ENCODE measurements at regions not wholly inside any gene's neighbourhood (a gene's known extent, or its start where the extent isn't known, plus 50 kb on each side); places are given as distances from the start of the nearest gene placed in this dataset.

DNA sequence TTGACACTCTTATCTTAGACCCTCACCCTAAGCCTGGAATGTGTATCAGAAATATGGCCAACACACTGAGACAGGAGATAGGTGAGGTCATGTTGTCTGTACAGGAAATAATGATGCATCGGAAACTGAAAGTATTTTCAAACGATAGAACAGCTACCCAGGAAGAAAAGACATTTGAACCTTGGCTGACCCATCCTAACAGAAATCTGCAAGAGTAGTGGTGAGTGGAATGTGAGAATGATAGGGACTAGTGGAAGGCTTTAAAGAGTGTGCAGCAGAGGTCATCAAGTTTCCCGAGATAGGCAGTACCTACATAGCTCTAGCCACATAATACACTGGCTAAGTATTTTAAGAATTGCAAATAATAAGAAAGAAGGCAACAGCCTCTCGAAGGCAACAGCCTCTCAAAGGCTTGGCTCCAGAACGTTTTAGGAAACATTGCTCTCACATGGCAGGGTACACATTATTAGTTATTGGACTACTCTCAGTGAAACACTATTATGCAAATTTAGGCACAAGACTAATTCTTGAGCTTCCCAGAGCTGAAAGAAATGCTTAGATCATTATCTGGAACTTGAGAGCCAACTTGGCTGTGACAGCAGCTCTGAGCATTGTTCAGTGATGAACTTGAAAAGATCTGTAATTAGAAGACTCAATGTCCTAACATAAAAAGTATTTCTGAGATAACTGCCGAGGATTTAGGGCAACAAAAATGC is 133.1 kb upstream of the FBXL7 start:
- BruUV-seq (replicated peaks): no TSS peak
- no peak overlapping the region for H3K9ac ChIP-seq (ENCODE audit: insufficient read depth in 1 of 2, low read depth in 2 of 2, low read length in 2 of 2)
- POLR2A ChIA-PET: no interaction called here
- no peaks in the 10 kb centered on the region for H4K20me1 ChIP-seq (replicated peaks; ENCODE audit: control insufficient read depth, insufficient read depth, low read length)
- H3K27ac ChIP-seq (ENCODE audit: extremely low read depth, low read depth, low read length): no peak overlapping the region
- no peaks in the 10 kb centered on the region for H3K4me1 ChIP-seq (replicated peaks in 1 of 2; ENCODE audit: control insufficient read depth in 2 of 2, insufficient read depth in 2 of 2, low read length in 2 of 2)
- 0% methylated on average over 6 of the region's 6 CpGs for WGBS (ENCODE audit: insufficient coverage, low coverage, missing lambda C conversion rate)
- no peak for DNase-seq (ENCODE audit: extremely low read depth in 1 of 4, low spot score in 3 of 4)
- in situ Hi-C loops (cut with MboI) (no loop called here), intact Hi-C loops (cut with micrococcal nuclease) (no loop called here)
- H3K9me3 ChIP-seq (replicated peaks; ENCODE audit: control insufficient read depth, insufficient read depth, low read depth, low read length): peaks cover 2% of the 10 kb centered on the region
- no peaks in the 10 kb centered on the region for H3K9me1 ChIP-seq (ENCODE audit: control insufficient read depth, insufficient read depth, low read length)
- H3K79me2 ChIP-seq (ENCODE audit: control insufficient read depth, insufficient read depth, low read length): no peaks in the 10 kb centered on the region
- no peak for FAIRE-seq
- CTCF ChIA-PET (ENCODE audit: low intra/inter-chr PET ratio): interaction anchor here (0.6 kb wide), 1 partner anchor 18 kb away, joined by 4 read pairs; no protein-coding TSS in a partner anchor
- no peak for ATAC-seq
- no peak overlapping the region for H3K4me2 ChIP-seq (ENCODE audit: insufficient read depth, low read length)
- H3K27me3 ChIP-seq (ENCODE audit: control insufficient read depth in 2 of 2, insufficient read depth in 2 of 2, low read length in 2 of 2): no peaks in the 10 kb centered on the region
- H2AFZ ChIP-seq (ENCODE audit: low read depth, low read length): no peak overlapping the region
- H3K36me3 ChIP-seq (ENCODE audit: control insufficient read depth, insufficient read depth, low read length): no peaks in the 10 kb centered on the region
- H3K4me3 ChIP-seq: no peak overlapping the region
- TF ChIP-seq ZFP30 (CRISPR knock-in tag; IDR thresholded peaks at IDR 0.05; ENCODE audit: borderline replicate concordance): no peak
- TF ChIP-seq RHOXF2B (CRISPR knock-in tag; conservative IDR thresholded peaks at IDR 0.05): no peak
- TF ChIP-seq, protein P1, sequence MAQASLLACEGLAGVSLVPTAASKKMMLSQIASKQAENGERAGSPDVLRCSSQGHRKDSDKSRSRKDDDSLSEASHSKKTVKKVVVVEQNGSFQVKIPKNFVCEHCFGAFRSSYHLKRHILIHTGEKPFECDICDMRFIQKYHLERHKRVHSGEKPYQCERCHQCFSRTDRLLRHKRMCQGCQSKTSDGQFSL (CRISPR knock-in tag; IDR thresholded peaks at IDR 0.05): no peak
- TF ChIP-seq, protein P1 (tag; IDR thresholded peaks at IDR 0.05): no peak
- no peak for TF ChIP-seq NR2C2 (CRISPR knock-in tag; IDR thresholded peaks at IDR 0.05)
- TF ChIP-seq NR2C2 (tag; IDR thresholded peaks at IDR 0.05): no peak
- TF ChIP-seq, protein P2, sequence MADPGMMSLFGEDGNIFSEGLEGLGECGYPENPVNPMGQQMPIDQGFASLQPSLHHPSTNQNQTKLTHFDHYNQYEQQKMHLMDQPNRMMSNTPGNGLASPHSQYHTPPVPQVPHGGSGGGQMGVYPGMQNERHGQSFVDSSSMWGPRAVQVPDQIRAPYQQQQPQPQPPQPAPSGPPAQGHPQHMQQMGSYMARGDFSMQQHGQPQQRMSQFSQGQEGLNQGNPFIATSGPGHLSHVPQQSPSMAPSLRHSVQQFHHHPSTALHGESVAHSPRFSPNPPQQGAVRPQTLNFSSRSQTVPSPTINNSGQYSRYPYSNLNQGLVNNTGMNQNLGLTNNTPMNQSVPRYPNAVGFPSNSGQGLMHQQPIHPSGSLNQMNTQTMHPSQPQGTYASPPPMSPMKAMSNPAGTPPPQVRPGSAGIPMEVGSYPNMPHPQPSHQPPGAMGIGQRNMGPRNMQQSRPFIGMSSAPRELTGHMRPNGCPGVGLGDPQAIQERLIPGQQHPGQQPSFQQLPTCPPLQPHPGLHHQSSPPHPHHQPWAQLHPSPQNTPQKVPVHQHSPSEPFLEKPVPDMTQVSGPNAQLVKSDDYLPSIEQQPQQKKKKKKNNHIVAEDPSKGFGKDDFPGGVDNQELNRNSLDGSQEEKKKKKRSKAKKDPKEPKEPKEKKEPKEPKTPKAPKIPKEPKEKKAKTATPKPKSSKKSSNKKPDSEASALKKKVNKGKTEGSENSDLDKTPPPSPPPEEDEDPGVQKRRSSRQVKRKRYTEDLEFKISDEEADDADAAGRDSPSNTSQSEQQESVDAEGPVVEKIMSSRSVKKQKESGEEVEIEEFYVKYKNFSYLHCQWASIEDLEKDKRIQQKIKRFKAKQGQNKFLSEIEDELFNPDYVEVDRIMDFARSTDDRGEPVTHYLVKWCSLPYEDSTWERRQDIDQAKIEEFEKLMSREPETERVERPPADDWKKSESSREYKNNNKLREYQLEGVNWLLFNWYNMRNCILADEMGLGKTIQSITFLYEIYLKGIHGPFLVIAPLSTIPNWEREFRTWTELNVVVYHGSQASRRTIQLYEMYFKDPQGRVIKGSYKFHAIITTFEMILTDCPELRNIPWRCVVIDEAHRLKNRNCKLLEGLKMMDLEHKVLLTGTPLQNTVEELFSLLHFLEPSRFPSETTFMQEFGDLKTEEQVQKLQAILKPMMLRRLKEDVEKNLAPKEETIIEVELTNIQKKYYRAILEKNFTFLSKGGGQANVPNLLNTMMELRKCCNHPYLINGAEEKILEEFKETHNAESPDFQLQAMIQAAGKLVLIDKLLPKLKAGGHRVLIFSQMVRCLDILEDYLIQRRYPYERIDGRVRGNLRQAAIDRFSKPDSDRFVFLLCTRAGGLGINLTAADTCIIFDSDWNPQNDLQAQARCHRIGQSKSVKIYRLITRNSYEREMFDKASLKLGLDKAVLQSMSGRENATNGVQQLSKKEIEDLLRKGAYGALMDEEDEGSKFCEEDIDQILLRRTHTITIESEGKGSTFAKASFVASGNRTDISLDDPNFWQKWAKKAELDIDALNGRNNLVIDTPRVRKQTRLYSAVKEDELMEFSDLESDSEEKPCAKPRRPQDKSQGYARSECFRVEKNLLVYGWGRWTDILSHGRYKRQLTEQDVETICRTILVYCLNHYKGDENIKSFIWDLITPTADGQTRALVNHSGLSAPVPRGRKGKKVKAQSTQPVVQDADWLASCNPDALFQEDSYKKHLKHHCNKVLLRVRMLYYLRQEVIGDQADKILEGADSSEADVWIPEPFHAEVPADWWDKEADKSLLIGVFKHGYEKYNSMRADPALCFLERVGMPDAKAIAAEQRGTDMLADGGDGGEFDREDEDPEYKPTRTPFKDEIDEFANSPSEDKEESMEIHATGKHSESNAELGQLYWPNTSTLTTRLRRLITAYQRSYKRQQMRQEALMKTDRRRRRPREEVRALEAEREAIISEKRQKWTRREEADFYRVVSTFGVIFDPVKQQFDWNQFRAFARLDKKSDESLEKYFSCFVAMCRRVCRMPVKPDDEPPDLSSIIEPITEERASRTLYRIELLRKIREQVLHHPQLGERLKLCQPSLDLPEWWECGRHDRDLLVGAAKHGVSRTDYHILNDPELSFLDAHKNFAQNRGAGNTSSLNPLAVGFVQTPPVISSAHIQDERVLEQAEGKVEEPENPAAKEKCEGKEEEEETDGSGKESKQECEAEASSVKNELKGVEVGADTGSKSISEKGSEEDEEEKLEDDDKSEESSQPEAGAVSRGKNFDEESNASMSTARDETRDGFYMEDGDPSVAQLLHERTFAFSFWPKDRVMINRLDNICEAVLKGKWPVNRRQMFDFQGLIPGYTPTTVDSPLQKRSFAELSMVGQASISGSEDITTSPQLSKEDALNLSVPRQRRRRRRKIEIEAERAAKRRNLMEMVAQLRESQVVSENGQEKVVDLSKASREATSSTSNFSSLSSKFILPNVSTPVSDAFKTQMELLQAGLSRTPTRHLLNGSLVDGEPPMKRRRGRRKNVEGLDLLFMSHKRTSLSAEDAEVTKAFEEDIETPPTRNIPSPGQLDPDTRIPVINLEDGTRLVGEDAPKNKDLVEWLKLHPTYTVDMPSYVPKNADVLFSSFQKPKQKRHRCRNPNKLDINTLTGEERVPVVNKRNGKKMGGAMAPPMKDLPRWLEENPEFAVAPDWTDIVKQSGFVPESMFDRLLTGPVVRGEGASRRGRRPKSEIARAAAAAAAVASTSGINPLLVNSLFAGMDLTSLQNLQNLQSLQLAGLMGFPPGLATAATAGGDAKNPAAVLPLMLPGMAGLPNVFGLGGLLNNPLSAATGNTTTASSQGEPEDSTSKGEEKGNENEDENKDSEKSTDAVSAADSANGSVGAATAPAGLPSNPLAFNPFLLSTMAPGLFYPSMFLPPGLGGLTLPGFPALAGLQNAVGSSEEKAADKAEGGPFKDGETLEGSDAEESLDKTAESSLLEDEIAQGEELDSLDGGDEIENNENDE (IDR thresholded peaks at IDR 0.05; ENCODE audit: low read depth, low read length): no peak
- TF ChIP-seq NFE2 (IDR thresholded peaks at IDR 0.05; ENCODE audit: low read depth): no peak
- TF ChIP-seq ZNF561 (CRISPR knock-in tag; conservative IDR thresholded peaks at IDR 0.05): no peak
- TF ChIP-seq ZNF354B (CRISPR knock-in tag; IDR thresholded peaks at IDR 0.05): no peak
- TF ChIP-seq KLF1 (tag; IDR thresholded peaks at IDR 0.05): no peak

All from K562 (cell line).